GM18505 (cell line): ENCODE measurements at regions not wholly inside any gene's neighbourhood (a gene's known extent, or its start where the extent isn't known, plus 50 kb on each side); places are given as distances from the start of the nearest gene placed in this dataset.

Experiments used
- ATAC-seq: cut with Tn5 transposase; IDR thresholded peaks from one replicate; pipeline ENCODE4 v1.9.1; 2021; ENCODE audit not compliant: unreplicated experiment
- POLR2A ChIP-seq: IDR thresholded peaks from 4 replicates; pipeline ENCODE4 v1.6.1; 2011; ENCODE audit warnings: borderline replicate concordance; ENCODE audit not compliant: insufficient read depth, insufficient read length; ENCODE audit errors: extremely low read depth

DNA sequence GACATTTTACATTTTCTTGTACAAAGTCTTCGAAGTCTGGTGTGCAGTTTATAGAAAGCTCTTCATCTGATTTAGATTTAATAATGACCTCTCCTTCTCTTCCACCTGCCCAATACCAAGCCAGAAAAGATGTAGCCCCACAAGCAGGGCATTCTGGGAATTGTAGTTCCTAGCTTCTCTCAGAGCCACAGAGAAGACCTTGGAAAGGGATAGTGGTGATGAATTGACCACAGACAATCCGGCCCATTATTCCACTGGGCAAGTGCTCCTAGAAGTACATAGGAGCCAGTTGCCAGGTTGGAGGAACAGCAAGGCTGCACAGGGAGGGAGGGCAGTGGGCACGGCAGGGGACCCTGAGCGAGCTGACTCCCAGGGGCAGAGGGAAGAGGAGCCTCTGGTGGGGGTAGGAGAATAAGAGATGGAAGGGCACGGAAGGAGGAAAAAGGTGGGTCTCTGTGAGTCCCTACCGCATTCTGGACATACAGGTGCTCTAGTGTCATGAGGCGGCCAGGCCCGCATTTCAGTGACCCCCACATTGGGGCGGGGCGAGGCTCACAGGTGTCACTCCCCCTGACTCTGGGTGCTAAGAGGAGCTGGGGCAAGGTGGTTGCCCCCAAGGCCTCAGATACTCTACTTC, 152.5 kb upstream of the HAAO start:
- ATAC-seq, result no peak
- TF ChIP-seq POLR2A, result no peak

DNA sequence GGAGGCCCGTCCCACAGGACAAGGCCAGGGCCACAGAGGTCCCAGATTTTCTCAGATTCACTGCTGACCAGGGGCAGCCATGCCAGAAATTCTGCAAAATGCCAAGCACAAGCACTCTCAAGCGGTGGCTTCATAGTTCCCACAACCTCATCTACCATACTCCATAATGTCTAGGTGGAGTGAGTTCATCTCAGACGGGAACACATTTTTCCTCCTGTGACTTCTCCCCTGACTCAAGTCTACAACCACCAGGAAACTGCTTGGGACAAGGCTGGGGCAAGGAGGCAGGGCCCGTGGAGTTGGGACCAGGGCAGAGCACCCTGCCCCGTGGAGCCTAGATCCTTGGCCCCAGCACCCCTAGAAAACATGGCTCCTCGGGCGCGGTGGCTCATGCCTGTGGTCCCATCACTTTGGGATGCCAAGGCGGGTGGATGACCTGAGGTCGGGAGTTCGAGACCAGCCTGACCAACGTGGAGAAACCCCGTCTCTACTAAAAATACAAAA, 150.7 kb upstream of the HAAO start:
- no peak for TF ChIP-seq POLR2A
- no peak for ATAC-seq

- ATAC-seq, result no peak
- no peak for TF ChIP-seq POLR2A
Measured at GRCh38 chr2:42942214-42942989, 150.0 kb upstream of the HAAO start.

- ATAC-seq, result no peak
- no peak for TF ChIP-seq POLR2A
Measured at GRCh38 chr2:42941633-42942176, 149.3 kb upstream of the HAAO start.

- ATAC-seq, result no peak
- no peak for TF ChIP-seq POLR2A
Measured at GRCh38 chr2:42939411-42940206, 147.2 kb upstream of the HAAO start.

DNA sequence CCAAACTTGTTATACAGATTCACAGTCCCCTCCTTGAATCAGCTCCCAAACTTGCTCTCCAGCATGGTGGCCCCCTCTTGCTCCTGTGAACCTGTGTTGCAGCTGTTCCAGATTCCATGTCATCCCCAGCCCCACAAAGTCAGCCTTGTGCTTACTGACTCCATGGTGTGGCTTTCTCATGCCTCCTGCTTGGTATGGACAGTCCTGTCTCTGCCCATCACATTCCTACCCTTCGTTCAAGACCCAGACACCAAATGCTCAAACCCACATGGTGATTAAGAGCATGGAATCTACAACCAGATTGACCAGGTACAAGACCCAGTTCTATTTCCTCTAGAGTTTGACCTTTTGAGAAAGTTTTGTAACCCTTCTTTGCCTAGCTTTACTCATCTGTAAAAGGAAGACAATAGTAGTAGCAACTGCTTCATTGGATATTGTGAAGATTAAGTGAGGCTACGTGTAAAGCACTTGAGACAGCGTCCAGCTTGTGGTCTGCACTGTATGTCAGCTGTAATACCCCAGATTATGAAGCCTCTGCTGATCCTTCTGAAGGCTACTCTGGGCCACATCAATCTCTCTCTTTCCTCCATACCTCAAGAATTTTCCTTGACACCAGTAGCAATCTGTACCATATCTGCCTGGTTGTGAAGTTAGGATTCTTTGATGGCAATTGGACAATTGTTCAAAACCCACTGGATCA, 146.4 kb upstream of the HAAO start:
- ATAC-seq, result no peak
- no peak for TF ChIP-seq POLR2A

DNA sequence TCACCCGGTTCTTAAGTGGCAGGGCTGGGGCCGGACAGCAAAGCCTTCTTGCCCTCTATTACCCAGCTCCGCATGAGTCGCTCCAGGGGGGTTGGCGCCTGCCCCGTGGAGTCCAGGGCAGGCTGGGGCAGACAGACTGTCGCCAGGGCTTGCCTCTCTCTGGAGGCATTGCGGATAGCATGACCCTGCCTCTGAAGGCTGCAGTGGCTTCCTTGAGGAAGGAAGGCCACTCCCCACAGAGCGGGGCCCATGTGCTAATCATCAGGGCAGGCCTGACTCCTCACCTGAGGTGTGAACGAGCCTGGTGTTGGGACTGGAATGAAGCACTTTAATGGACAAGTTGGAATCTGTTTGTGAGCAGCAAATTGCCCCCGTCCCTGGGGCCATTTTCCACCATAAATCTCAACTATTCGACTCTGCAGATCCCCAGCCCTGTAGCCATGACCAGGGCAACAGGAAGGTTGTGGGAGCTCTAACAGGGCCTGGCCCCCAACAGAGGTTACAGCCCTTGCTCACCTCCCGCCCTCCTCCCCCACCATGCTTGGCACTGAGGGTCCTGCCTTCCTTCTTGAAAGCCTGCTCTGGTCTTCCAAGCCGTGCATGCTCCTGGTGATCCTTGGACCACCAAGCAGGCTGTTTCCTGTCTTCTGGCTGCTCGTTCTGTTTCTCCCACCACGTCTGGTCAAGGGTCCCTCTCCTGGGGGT, 144.9 kb upstream of the HAAO start:
- no peak for ATAC-seq
- no peak for TF ChIP-seq POLR2A

- ATAC-seq, result no peak
- TF ChIP-seq POLR2A, result no peak
Measured at GRCh38 chr2:42935692-42936671, 143.6 kb upstream of the HAAO start.

DNA sequence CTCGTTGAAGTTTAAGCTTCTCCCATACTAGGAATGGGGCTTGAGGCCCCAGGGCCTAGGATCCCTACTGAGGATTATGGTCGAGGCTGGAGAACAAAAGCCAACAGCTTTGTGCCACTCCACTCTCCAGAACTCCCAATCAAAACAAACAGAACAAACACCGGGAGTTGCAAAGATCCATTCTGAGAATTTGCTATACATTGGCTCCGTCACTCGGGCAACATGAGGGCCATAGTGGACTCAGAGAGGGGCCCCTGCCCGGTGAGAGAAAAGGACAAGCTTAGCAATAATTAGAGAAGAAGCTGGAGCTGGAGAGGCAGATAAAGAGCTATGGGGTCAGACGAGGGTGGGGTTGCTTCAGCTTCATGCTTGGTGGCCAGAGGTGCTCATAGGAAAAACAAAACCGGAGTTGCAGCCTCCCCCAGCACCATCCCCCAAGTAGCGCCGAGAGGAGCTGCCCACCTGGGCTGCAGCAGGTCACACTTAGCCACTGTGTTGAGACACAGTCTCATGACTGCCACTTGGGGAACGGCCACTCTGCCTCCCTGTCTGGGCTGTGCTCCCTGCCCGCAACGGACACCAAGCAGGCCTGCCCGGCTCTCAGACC, 142.3 kb upstream of the HAAO start:
- TF ChIP-seq POLR2A, result no peak

GRCh38 chr2:42933824-42934254, 141.5 kb upstream of the HAAO start:
- no peak for TF ChIP-seq POLR2A
- no peak for ATAC-seq

More for the DNA sequence above, 142.3 kb upstream of the HAAO start:
- no peak for ATAC-seq

DNA sequence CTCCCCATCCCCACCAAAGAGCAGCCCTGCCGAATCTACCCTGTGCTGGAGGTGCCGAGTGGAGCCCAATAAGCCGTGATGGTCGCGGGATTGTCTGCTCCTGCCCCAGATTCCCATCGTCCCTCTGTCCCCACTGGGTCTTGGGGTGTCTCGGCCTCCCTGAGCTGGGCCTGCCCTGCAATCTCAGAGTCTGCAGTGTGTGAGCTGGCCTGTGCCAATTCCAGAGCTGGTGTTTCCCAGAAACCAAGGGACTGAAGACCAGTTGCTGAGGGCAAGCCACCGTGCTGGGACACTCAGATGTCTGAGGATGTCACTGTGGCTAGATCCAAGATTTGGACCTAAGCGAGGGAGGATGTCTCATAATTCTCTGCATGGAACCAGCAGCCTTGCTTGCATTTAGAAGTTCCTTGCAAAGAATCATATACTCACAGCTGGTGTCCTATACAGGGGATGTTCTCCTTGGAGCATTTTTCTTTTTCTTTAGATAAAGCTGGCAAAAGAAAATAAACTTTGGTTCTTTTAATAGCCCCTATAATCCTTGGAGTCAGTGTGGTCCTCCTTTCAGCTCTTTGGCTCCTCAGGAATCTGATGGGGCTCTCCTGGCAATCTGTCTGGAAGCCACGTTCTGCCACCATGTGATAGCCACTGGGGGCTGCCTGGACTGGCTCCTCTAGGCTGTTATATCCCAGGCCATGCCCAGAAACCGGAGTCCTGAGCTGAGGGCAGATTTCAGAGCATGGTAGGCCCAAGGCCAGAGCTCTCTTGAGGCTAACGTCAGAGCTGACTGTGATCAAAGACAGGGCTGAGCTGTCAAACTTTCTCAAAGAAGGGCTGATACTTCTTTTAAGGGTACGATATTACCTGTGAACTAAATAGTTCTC, 140.1 kb upstream of the HAAO start:
- ATAC-seq, result no peak
- TF ChIP-seq POLR2A, result no peak
